NT2/D1 (cell line): ENCODE measurements at regions not wholly inside any gene's neighbourhood (a gene's known extent, or its start where the extent isn't known, plus 50 kb on each side); places are given as distances from the start of the nearest gene placed in this dataset.

Source experiments
- YY1 ChIP-seq: IDR thresholded peaks from 2 replicates; pipeline ENCODE4 v1.6.1; 2011; ENCODE audit not compliant: insufficient read length, insufficient read depth
- ZNF274 ChIP-seq: IDR thresholded peaks from 2 replicates; pipeline ENCODE4 v1.6.1; 2011; ENCODE audit warnings: mild to moderate bottlenecking, low read depth, low read length

- no peak for TF ChIP-seq YY1
- no peak for TF ChIP-seq ZNF274
Measured at GRCh38 chr5:114790403-114790792, 379.3 kb downstream of the TRIM36 start.
